HFF-Myc (cell line): ENCODE measurements at regions not wholly inside any gene's neighbourhood (a gene's known extent, or its start where the extent isn't known, plus 50 kb on each side); places are given as distances from the start of the nearest gene placed in this dataset.

ENCODE experiments used
- DNase-seq: peaks from one replicate; pipeline ENCODE4 v3.0.0-alpha.2; 2011; ENCODE audit warnings: low read depth; ENCODE audit errors: extremely low read depth
- H3K4me3 ChIP-seq: replicated peaks from 2 replicates; pipeline ENCODE4 v1.5.1; 2011; ENCODE audit warnings: low read depth, mild to moderate bottlenecking, control low read depth, low read length
- TF ChIP-seq, protein P1 (sequence below): IDR thresholded peaks from 2 replicates; pipeline ENCODE4 v1.5.1; 2012; ENCODE audit warnings: mild to moderate bottlenecking, low read depth, low read length, control low read depth; ENCODE audit errors: missing control alignments

DNA sequence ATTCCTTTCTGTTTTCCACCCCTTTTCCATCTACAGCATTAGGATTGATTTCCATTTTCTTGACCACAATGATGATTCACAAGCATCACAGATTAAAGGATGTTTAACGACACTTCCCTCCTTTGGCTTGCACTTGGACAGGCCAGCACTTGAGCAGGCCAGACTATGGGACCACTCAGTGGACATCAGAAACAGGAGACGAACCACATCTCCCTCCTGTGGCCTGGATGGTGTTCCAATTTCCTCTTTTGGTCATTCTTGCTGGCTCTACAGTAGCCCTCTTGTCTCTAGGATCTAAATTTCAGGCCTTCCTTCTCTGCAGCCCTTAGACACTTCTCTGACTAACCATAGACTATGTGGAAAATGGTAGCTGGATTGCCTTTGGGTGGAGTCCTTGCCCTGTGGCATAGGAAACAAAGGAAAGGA, 78.8 kb upstream of the BOC start:
- DNase-seq, result peak; percentile 50
- no peak overlapping the region for H3K4me3 ChIP-seq
- TF ChIP-seq, protein P1, sequence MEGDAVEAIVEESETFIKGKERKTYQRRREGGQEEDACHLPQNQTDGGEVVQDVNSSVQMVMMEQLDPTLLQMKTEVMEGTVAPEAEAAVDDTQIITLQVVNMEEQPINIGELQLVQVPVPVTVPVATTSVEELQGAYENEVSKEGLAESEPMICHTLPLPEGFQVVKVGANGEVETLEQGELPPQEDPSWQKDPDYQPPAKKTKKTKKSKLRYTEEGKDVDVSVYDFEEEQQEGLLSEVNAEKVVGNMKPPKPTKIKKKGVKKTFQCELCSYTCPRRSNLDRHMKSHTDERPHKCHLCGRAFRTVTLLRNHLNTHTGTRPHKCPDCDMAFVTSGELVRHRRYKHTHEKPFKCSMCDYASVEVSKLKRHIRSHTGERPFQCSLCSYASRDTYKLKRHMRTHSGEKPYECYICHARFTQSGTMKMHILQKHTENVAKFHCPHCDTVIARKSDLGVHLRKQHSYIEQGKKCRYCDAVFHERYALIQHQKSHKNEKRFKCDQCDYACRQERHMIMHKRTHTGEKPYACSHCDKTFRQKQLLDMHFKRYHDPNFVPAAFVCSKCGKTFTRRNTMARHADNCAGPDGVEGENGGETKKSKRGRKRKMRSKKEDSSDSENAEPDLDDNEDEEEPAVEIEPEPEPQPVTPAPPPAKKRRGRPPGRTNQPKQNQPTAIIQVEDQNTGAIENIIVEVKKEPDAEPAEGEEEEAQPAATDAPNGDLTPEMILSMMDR, result peak; percentile 27

DNA sequence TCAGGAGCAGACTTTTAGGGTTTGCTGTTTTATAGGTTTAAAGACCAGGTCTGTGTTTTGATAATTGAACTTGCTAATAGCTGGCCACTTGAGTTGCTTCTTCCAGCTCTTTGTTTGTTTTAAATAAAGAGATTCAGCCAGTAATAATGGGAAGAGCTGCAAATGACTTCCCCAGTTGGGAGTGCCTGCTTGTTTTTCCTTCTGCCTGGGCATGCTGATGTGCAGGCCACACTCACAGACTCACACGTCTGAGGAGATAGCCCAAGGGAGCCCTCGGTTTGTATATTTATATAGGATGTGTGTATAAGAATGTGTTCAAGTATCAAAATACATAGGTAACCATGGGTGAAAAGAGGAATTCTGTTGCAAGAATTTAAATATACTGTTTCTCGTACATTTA, 78.2 kb upstream of the BOC start:
- no peak for DNase-seq
- TF ChIP-seq, protein P1, result no peak
- H3K4me3 ChIP-seq, result no peak overlapping the region

DNA sequence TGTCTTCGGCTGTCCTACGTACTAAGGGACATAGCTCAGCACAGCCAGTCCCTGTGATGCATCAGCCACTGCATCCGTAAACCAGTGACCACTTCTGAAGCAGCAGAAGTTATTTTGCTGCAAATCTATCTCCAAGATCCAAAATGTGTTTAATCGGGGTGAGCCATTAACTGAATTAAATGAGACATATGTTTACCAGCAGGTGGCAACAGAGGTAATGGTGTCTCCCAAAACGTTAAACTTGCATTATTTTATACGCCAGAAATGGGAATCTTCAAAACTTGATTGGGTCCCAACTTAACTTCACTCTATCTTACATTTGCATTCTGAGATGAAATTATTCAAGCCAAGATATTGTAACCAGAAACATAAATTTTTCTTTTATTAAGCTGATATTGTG, 75.3 kb upstream of the BOC start:
- H3K4me3 ChIP-seq, result no peak overlapping the region
- DNase-seq, result no peak
- TF ChIP-seq, protein P1, result peak; percentile 37

DNA sequence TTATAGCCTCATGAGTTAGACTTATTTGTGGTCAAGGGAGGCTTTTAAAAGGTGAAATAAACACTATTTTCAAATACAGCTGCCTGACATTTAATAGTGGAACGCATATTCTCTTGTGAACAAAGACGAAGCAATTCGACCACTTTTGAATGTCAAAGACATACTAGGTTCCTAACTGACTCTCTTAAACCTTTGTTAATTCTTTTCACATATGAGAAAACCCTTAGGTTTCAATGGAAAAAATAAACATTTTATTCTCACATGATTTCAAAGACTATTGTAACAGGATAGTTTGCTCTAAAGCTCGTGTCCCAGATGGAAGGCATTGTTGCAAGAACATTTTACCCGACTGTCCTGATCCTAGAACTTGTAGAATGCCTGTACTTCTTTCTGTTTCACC, 74.8 kb upstream of the BOC start:
- no peak for DNase-seq
- TF ChIP-seq, protein P1, result no peak
- H3K4me3 ChIP-seq, result no peak overlapping the region

DNA sequence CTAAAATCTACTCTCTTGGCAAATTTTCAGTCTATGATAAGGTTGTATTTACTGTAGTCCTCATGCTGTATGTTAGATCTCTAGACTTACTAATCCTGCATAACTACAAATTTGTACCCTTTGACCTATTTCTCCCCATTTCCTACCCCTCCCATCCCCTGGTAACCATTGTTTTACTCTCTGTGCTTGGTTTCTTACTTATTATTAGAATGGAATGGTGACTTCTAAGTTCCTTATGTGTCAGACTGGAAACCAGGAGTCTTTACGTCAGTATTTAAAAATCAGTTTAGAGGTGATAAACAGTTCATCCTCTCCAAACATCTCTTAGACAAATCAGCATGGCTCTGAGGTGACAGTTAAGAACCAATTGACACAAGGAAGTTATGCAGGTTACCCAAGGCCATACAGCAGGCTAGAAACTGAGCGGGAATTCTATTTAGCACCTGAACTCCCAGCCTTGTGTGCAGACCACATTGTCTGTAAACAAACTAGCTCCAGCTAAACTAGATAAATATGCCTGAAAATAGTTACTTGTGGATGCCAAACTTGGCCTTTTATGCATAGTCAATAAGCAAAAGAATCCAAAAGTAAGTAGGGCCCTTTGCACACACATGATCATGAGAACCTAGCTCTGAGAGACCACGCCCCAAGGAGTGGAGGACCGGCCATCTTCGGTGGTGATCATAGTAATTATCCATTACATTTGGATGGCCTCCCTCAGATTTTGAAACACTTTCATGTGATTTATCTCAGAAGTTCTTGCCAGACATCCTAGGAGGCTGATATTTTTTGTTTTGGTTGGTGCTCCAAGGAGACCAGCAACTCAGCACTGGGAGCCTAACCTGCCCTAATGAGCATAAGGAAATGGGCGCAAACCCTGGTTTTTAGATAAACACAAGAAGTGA, 72.3 kb upstream of the BOC start:
- no peak overlapping the region for H3K4me3 ChIP-seq
- DNase-seq, result no peak
- TF ChIP-seq, protein P1, result no peak

DNA sequence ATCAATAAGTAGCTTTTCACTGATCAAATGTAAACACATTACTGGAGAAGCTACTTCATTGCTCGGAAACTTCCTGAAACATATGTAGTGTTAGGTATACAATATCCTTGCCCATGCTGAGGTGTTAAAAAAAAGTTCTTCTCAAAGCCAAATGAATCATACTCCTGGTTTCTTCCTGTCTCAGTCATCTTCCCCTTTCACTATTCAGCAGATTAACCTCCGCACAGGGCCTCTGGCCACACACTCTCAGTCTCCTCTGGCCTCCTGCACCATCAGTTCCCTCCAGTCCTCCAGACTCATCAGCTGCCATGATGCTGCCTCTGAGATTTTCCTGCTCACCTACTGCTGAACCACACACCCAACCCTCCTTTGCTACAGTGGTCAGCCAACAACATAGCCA, 70.5 kb upstream of the BOC start:
- DNase-seq, result no peak
- TF ChIP-seq, protein P1, result no peak
- H3K4me3 ChIP-seq, result no peak overlapping the region

DNA sequence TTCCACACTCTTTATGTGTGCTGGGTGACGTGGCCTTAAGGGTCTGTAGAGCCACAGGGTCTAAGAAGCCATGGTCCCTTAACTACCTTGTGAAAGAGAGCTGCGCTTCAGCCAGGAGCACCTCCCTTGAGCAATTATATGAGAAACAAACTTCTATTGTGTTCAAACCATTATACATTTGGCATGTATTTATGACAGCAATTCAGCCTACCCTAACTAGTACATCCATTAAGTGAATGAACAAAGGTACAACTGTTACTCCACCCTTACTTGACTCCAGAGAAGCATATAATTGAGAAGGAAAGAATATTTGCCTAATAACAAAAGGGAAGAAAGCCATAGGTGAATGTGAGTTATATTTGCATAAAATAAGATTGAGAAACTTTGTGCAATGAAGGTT, 69.8 kb upstream of the BOC start:
- DNase-seq, result no peak
- no peak overlapping the region for H3K4me3 ChIP-seq
- TF ChIP-seq, protein P1, result no peak
